ENCODE measurements at regions not wholly inside any gene's neighbourhood (a gene's known extent, or its start where the extent isn't known, plus 50 kb on each side); places are given as distances from the start of the nearest gene placed in this dataset.

DNA sequence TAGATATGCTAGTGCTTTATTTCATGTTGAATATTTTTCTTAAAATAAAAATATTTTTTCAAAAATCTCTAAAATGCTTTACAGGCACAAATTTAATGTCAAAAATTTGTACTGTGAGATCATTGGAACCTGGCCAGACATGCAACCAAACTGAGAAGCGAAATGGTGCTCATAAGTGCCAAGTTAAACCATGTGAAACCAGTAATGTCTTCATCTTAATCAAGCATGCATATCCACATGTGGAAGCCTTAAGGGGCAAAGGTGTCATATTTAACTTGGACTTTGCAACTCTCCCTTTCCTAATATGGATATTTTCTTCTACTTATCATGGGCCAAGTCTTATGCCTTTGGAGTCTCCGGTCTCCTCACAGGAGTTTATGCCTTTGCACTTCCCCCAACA lies 208.9 kb upstream of the COL8A1 start:
- TF ChIP-seq, protein P1, sequence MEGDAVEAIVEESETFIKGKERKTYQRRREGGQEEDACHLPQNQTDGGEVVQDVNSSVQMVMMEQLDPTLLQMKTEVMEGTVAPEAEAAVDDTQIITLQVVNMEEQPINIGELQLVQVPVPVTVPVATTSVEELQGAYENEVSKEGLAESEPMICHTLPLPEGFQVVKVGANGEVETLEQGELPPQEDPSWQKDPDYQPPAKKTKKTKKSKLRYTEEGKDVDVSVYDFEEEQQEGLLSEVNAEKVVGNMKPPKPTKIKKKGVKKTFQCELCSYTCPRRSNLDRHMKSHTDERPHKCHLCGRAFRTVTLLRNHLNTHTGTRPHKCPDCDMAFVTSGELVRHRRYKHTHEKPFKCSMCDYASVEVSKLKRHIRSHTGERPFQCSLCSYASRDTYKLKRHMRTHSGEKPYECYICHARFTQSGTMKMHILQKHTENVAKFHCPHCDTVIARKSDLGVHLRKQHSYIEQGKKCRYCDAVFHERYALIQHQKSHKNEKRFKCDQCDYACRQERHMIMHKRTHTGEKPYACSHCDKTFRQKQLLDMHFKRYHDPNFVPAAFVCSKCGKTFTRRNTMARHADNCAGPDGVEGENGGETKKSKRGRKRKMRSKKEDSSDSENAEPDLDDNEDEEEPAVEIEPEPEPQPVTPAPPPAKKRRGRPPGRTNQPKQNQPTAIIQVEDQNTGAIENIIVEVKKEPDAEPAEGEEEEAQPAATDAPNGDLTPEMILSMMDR (IDR thresholded peaks at IDR 0.05), result no peak
- TF ChIP-seq POLR2A (IDR thresholded peaks at IDR 0.05), result no peak
